H1 (cell line): ENCODE measurements at regions not wholly inside any gene's neighbourhood (a gene's known extent, or its start where the extent isn't known, plus 50 kb on each side); places are given as distances from the start of the nearest gene placed in this dataset.

Source experiments
- CTCF ChIA-PET: fragments of 300-600 bp; sonication (Branson Sonifier 250); formaldehyde crosslinking; loops from one replicate; lab custom pipeline; 2021; ENCODE audit not compliant: partially characterized antibody; lab: Charles Lee
- POLR2A ChIA-PET: fragments of 300-600 bp; sonication (Branson Sonifier 250); formaldehyde crosslinking; loops from one replicate; lab custom pipeline; 2021; ENCODE audit warnings: inconsistent platforms; ENCODE audit not compliant: partially characterized antibody; lab: Charles Lee
- DNase-seq, 2 experiments: peaks; one replicate each; pipeline versions ENCODE4 v3.0.0 to v3.0.0-alpha.2; 2010 to 2022; ENCODE audit warnings: low spot score in 2 of 2, low read depth in 1 of 2, mixed read lengths in 1 of 2
- FAIRE-seq: peaks from 2 replicates; lab custom pipeline; 2011; peaks lifted over from hg19 to GRCh38; lab: Jason Lieb, UNC
- H2AFZ ChIP-seq: 2 replicates; pipeline ENCODE4 v1.8.1; 2012; ENCODE audit warnings: low read length, inconsistent platforms
- H2AK5ac ChIP-seq: 2 replicates; pipeline ENCODE4 v1.6.1; 2013; ENCODE audit warnings: low read depth, low read length
- H2BK120ac ChIP-seq: replicated peaks from 2 replicates; pipeline ENCODE3; 2013; ENCODE audit warnings: low read depth, low read length, inconsistent platforms
- H2BK12ac ChIP-seq: 2 replicates; pipeline ENCODE4 v1.6.1; 2013; ENCODE audit warnings: low read depth, low read length
- H2BK15ac ChIP-seq: 2 replicates; pipeline ENCODE4 v1.6.1; 2013; ENCODE audit warnings: low read length
- H2BK20ac ChIP-seq: 2 replicates; pipeline ENCODE4 v1.6.1; 2013; ENCODE audit warnings: low read length
- H2BK5ac ChIP-seq: 2 replicates; pipeline ENCODE4 v1.6.1; 2013; ENCODE audit warnings: low read depth, low read length
- H3K14ac ChIP-seq: 2 replicates; pipeline ENCODE4 v1.6.1; 2013; ENCODE audit warnings: inconsistent platforms; ENCODE audit not compliant: insufficient read length
- H3K18ac ChIP-seq: 2 replicates; pipeline ENCODE4 v1.6.1; 2013; ENCODE audit warnings: low read length; ENCODE audit errors: extremely low read depth
- H3K23ac ChIP-seq: 2 replicates; pipeline ENCODE4 v1.6.1; 2013; ENCODE audit warnings: inconsistent platforms; ENCODE audit not compliant: insufficient read length
- H3K23me2 ChIP-seq: 2 replicates; pipeline ENCODE4 v1.6.1; 2013; ENCODE audit warnings: low read depth, low read length
- H3K27ac ChIP-seq: 2 replicates; pipeline ENCODE4 v1.6.1; 2011; ENCODE audit warnings: low read depth, low read length, inconsistent platforms
- H3K27me3 ChIP-seq, 4 experiments: replicated peaks in 1 of 4; 1 replicate in 1 of 4; 2 replicates in 3 of 4; pipeline versions ENCODE4 v1.6.1 to v1.8.1; 2011 to 2013; ENCODE audit warnings: low read length in 3 of 4, mild to moderate bottlenecking in 3 of 4, inconsistent platforms in 2 of 4, mixed read lengths in 2 of 4, moderate library complexity in 1 of 4; ENCODE audit not compliant: control insufficient read depth in 3 of 4, insufficient read depth in 3 of 4; ENCODE audit errors: extremely low read depth in 1 of 4
- H3K36me3 ChIP-seq, 4 experiments: 2 replicates each; pipeline versions ENCODE4 v1.6.1 to v1.8.1; 2011 to 2013; ENCODE audit warnings: mild to moderate bottlenecking in 4 of 4, low read length in 3 of 4, moderate library complexity in 2 of 4, control low read depth in 1 of 4, inconsistent platforms in 1 of 4; ENCODE audit not compliant: insufficient read depth in 4 of 4, control insufficient read depth in 2 of 4
- H3K4ac ChIP-seq: replicated peaks from 2 replicates; pipeline ENCODE3; 2013; ENCODE audit warnings: low read length, low read depth, mixed read lengths, inconsistent platforms; ENCODE audit not compliant: insufficient read length
- H3K4me1 ChIP-seq, 4 experiments: replicated peaks in 1 of 4; 1 replicate in 1 of 4; 2 replicates in 3 of 4; pipeline versions ENCODE4 v1.6.1 to v1.8.1; 2011 to 2013; ENCODE audit warnings: low read length in 3 of 4, inconsistent platforms in 2 of 4, mixed read lengths in 1 of 4; ENCODE audit not compliant: insufficient read depth in 4 of 4, control insufficient read depth in 3 of 4
- H3K4me2 ChIP-seq, 2 experiments: 2 replicates each; pipeline versions ENCODE4 v1.6.1 to v1.8.1; 2011 to 2013; ENCODE audit warnings: low read depth in 2 of 2, low read length in 2 of 2, control low read depth in 1 of 2, inconsistent platforms in 1 of 2, mild to moderate bottlenecking in 1 of 2; ENCODE audit not compliant: insufficient read depth in 1 of 2
- H3K4me3 ChIP-seq, 4 experiments: fragments of 200-600, 300-600 bp in 1 of 4; sonication (generic), shearing (Covaris generic), sonication (Bioruptor Twin) in 1 of 4; 2 replicates each; pipeline versions ENCODE4 v1.5.1 to v1.8.1; 2011 to 2016; ENCODE audit warnings: low read length in 4 of 4, low read depth in 3 of 4, control low read depth in 2 of 4, inconsistent platforms in 2 of 4, mild to moderate bottlenecking in 2 of 4, mixed read lengths in 1 of 4, moderate library complexity in 1 of 4; ENCODE audit not compliant: insufficient read depth in 2 of 4; ENCODE audit errors: extremely low read depth in 1 of 4
- H3K56ac ChIP-seq: replicated peaks from 2 replicates; pipeline ENCODE3; 2013; ENCODE audit warnings: low read depth, mild to moderate bottlenecking, mixed read lengths, low read length, inconsistent platforms; ENCODE audit not compliant: insufficient read length
- H3K79me1 ChIP-seq: 2 replicates; pipeline ENCODE4 v1.6.1; 2013; ENCODE audit warnings: low read depth, low read length, control low read depth
- H3K79me2 ChIP-seq, 2 experiments: 2 replicates each; pipeline versions ENCODE4 v1.6.1 to v1.8.1; 2012 to 2013; ENCODE audit warnings: low read length in 2 of 2, mild to moderate bottlenecking in 2 of 2, inconsistent platforms in 1 of 2; ENCODE audit not compliant: insufficient read depth in 2 of 2, control insufficient read depth in 1 of 2
- H3K9ac ChIP-seq, 4 experiments: replicated peaks in 1 of 4; 1 replicate in 1 of 4; 2 replicates in 3 of 4; pipeline versions ENCODE4 v1.6.1 to v1.8.1; 2011 to 2013; ENCODE audit warnings: low read depth in 3 of 4, low read length in 3 of 4, control low read depth in 2 of 4, mild to moderate bottlenecking in 2 of 4, moderate library complexity in 2 of 4, inconsistent platforms in 1 of 4; ENCODE audit errors: extremely low read depth in 1 of 4
- H3K9me3 ChIP-seq, 2 experiments: 2 replicates each; pipeline versions ENCODE4 v1.6.1 to v1.8.1; 2012 to 2013; ENCODE audit warnings: mild to moderate bottlenecking in 2 of 2, moderate library complexity in 2 of 2, control low read depth in 1 of 2, inconsistent platforms in 1 of 2, low read depth in 1 of 2, low read length in 1 of 2, mixed read lengths in 1 of 2; ENCODE audit not compliant: insufficient read depth in 2 of 2
- H4K20me1 ChIP-seq, 2 experiments: replicated peaks in 1 of 2; 2 replicates each; pipeline versions ENCODE3 to v1.8.1; 2011 to 2013; ENCODE audit warnings: inconsistent platforms in 2 of 2, low read length in 2 of 2, mild to moderate bottlenecking in 1 of 2; ENCODE audit not compliant: insufficient read depth in 2 of 2, control insufficient read depth in 1 of 2
- H4K5ac ChIP-seq: 2 replicates; pipeline ENCODE4 v1.6.1; 2013; ENCODE audit warnings: low read length, low read depth, mixed read lengths, inconsistent platforms; ENCODE audit not compliant: insufficient read length
- H4K8ac ChIP-seq: 2 replicates; pipeline ENCODE4 v1.8.0; 2013; ENCODE audit warnings: mild to moderate bottlenecking, moderate library complexity, low read length, inconsistent platforms; ENCODE audit not compliant: insufficient read depth; ENCODE audit errors: extremely low read depth
- H4K91ac ChIP-seq: replicated peaks from 2 replicates; pipeline ENCODE3; 2013; ENCODE audit warnings: low read length, mixed read lengths, inconsistent platforms; ENCODE audit not compliant: insufficient read length
- ASH2L ChIP-seq: fragments of 200-600, 300-600 bp; sonication (generic); IDR thresholded peaks from one replicate; pipeline ENCODE4 v1.7.1; 2017; ENCODE audit warnings: low read length
- BCL11A ChIP-seq, 2 experiments: IDR thresholded peaks; one replicate each; pipeline ENCODE4 v1.6.1; 2011; ENCODE audit warnings: low read depth in 2 of 2, low read length in 2 of 2, mild to moderate bottlenecking in 2 of 2
- BRCA1 ChIP-seq: IDR thresholded peaks from 2 replicates; pipeline ENCODE4 v1.6.1; 2012; ENCODE audit warnings: low read depth, low read length, improper control_type of control experiment
- CTBP2 ChIP-seq: IDR thresholded peaks from 2 replicates; pipeline ENCODE4 v1.7.0; 2011; ENCODE audit warnings: borderline replicate concordance, mild to moderate bottlenecking, moderate library complexity, mixed read lengths, low read length; ENCODE audit not compliant: insufficient read depth, insufficient read length
- CTCF ChIP-seq, 3 experiments: IDR thresholded peaks; 1 replicate in 2 of 3; 2 replicates in 1 of 3; pipeline versions ENCODE4 v1.5.1 to v1.6.1; 2011; ENCODE audit warnings: low read length in 3 of 3, mild to moderate bottlenecking in 3 of 3, inconsistent platforms in 2 of 3, low read depth in 1 of 3, moderate library complexity in 1 of 3; ENCODE audit not compliant: insufficient read depth in 1 of 3; ENCODE audit errors: control extremely low read depth in 1 of 3
- E2F6 ChIP-seq: IDR thresholded peaks from 2 replicates; pipeline ENCODE4 v1.6.1; 2012; ENCODE audit warnings: inconsistent platforms
- NRF1 ChIP-seq: IDR thresholded peaks from 2 replicates; pipeline ENCODE4 v1.6.1; 2011; ENCODE audit warnings: mild to moderate bottlenecking, low read depth, low read length, improper control_type of control experiment
- RFX5 ChIP-seq: IDR thresholded peaks from 2 replicates; pipeline ENCODE4 v1.6.1; 2011; ENCODE audit warnings: low read depth, low read length, improper control_type of control experiment, borderline replicate concordance
- SP2 ChIP-seq: IDR thresholded peaks from 2 replicates; pipeline ENCODE4 v1.6.1; 2012; ENCODE audit warnings: mild to moderate bottlenecking, low read length, inconsistent platforms
- SP4 ChIP-seq: IDR thresholded peaks from 2 replicates; pipeline ENCODE4 v1.6.1; 2012; ENCODE audit warnings: low read length, inconsistent platforms
- SRF ChIP-seq: IDR thresholded peaks from 2 replicates; pipeline ENCODE4 v1.6.1; 2011; ENCODE audit warnings: mild to moderate bottlenecking, low read depth, low read length, moderate library complexity
- TAF1 ChIP-seq: IDR thresholded peaks from 2 replicates; pipeline ENCODE4 v1.6.1; 2011; ENCODE audit warnings: mild to moderate bottlenecking, low read depth, low read length
- ZNF274 ChIP-seq: IDR thresholded peaks from 2 replicates; pipeline ENCODE4 v1.7.0; 2012; ENCODE audit warnings: low read length, borderline replicate concordance; ENCODE audit errors: extremely low read depth
- WGBS, 2 experiments: shearing (Covaris generic) in 1 of 2; methylation state at CpG; one replicate each; pipeline versions ENCODE4 v1.1.6 to v1.1.7; 2013 to 2015; ENCODE audit warnings: low lambda C conversion rate in 2 of 2, mixed read lengths in 2 of 2, inconsistent platforms in 1 of 2, low coverage in 1 of 2, missing lambda C conversion rate in 1 of 2; ENCODE audit not compliant: insufficient replicate concordance in 2 of 2, insufficient coverage in 1 of 2, insufficient read length in 1 of 2; ENCODE audit errors: extremely low coverage in 1 of 2, missing lambda C conversion rate in 1 of 2; 5-methylcytosine and 5-hydroxymethylcytosine counted together

GRCh38 chrX:121598356-121598755 is 550.9 kb downstream of the GLUD2 start:
- H2AFZ ChIP-seq: no peak overlapping the region
- H4K20me1 ChIP-seq: no peaks in the 10 kb centered on the region
- H3K18ac ChIP-seq: no peak overlapping the region
- no peak overlapping the region for H4K8ac ChIP-seq
- H2BK5ac ChIP-seq: no peak overlapping the region
- no peaks in the 10 kb centered on the region for H3K27me3 ChIP-seq
- H3K56ac ChIP-seq: no peak overlapping the region
- no peaks in the 10 kb centered on the region for H3K23me2 ChIP-seq
- H3K79me1 ChIP-seq: no peaks in the 10 kb centered on the region
- H2BK12ac ChIP-seq: no peak overlapping the region
- no peaks in the 10 kb centered on the region for H3K36me3 ChIP-seq
- H3K14ac ChIP-seq: no peak overlapping the region
- WGBS, 2 experiments: 14% methylated on average over 2 of the region's 2 CpGs; no CpG with 5 or more reads in 1 of the 2 experiments
- H4K5ac ChIP-seq: no peak overlapping the region
- H3K9ac ChIP-seq: no peak overlapping the region
- H3K79me2 ChIP-seq: no peaks in the 10 kb centered on the region
- no peak overlapping the region for H3K27ac ChIP-seq
- no peaks in the 10 kb centered on the region for H3K4me1 ChIP-seq
- no peaks in the 10 kb centered on the region for H3K9me3 ChIP-seq
- H3K4me2 ChIP-seq: no peak overlapping the region
- FAIRE-seq (no peak), DNase-seq (no peak)
- CTCF ChIA-PET: no interaction called here
- H3K4ac ChIP-seq: no peak overlapping the region
- no peak overlapping the region for H2BK120ac ChIP-seq
- no peak overlapping the region for H3K4me3 ChIP-seq
- no peak overlapping the region for H2AK5ac ChIP-seq
- no peak overlapping the region for H2BK20ac ChIP-seq
- H2BK15ac ChIP-seq: no peak overlapping the region
- no peak overlapping the region for H4K91ac ChIP-seq
- POLR2A ChIA-PET: no interaction called here
- no peak overlapping the region for H3K23ac ChIP-seq
- no peak for TF ChIP-seq CTBP2
- TF ChIP-seq E2F6: no peak
- no peak for TF ChIP-seq BRCA1
- no peak for TF ChIP-seq SP4
- no peak for TF ChIP-seq ZNF274
- no peak for TF ChIP-seq RFX5
- TF ChIP-seq ASH2L: no peak
- TF ChIP-seq NRF1: no peak
- no peak for TF ChIP-seq SP2
- TF ChIP-seq BCL11A (IDR thresholded peaks at IDR 0.05; ENCODE audit: low read depth in 2 of 2, low read length in 2 of 2): no peak
- no peak for TF ChIP-seq SRF
- TF ChIP-seq CTCF (IDR thresholded peaks at IDR 0.05; ENCODE audit: control extremely low read depth in 1 of 3, insufficient read depth in 1 of 3, low read depth in 1 of 3, low read length in 3 of 3): no peak
- TF ChIP-seq TAF1: no peak
